Panc1 (cell line): ENCODE measurements at regions not wholly inside any gene's neighbourhood (a gene's known extent, or its start where the extent isn't known, plus 50 kb on each side); places are given as distances from the start of the nearest gene placed in this dataset.

Experiments used
- ATAC-seq: fragments of 200-7000 bp; cut with Tn5 transposase; 2 replicates; pipeline ENCODE4 v1.9.1; 2020; ENCODE audit warnings: mild to moderate bottlenecking, moderate library complexity
- BruUV-seq: library from RNA; stranded (reverse); fragments of 400-500 nt; replicated peaks from 2 replicates; lab custom pipeline; 2021; lab: Mats Ljungman, UMichigan
- CTCF ChIA-PET: fragments of 300-600 bp; sonication (Branson Sonifier 250); formaldehyde crosslinking; loops from one replicate; lab custom pipeline; 2022; ENCODE audit warnings: antibody characterized with exemption; lab: Charles Lee
- POLR2A ChIA-PET: fragments of 300-600 bp; sonication (Branson Sonifier 250); formaldehyde crosslinking; loops from one replicate; lab custom pipeline; 2022; ENCODE audit warnings: antibody characterized with exemption; lab: Charles Lee
- DNase-seq: peaks from one replicate; pipeline ENCODE4 v3.0.0-alpha.2; 2010; ENCODE audit warnings: low read depth, low spot score
- H3K27ac ChIP-seq: 2 replicates; pipeline ENCODE4 v1.5.1; 2011; ENCODE audit warnings: mild to moderate bottlenecking, low read length, inconsistent platforms
- H3K27me3 ChIP-seq: fragments of 200-500 bp; sonication (Bioruptor generic); 2 replicates; pipeline ENCODE4 v1.6.0; 2014; ENCODE audit warnings: low read length, inconsistent platforms; ENCODE audit not compliant: control insufficient read depth, insufficient read depth
- H3K36me3 ChIP-seq: fragments of 200-500 bp; sonication (Bioruptor generic); 2 replicates; pipeline ENCODE4 v1.5.1; 2014; ENCODE audit warnings: inconsistent platforms, mild to moderate bottlenecking, low read length, moderate library complexity; ENCODE audit not compliant: control insufficient read depth, insufficient read depth
- H3K4me1 ChIP-seq: 2 replicates; pipeline ENCODE4 v1.5.1; 2011; ENCODE audit warnings: inconsistent platforms, mild to moderate bottlenecking, low read length, moderate library complexity; ENCODE audit not compliant: control insufficient read depth, insufficient read depth
- H3K4me3 ChIP-seq, 2 experiments: 2 replicates each; pipeline ENCODE4 v1.5.1; 2011 to 2012; ENCODE audit warnings: low read depth in 2 of 2, low read length in 2 of 2, mild to moderate bottlenecking in 2 of 2, inconsistent platforms in 1 of 2, moderate library complexity in 1 of 2
- H3K9me3 ChIP-seq: fragments of 200-500 bp; sonication (Bioruptor generic); 2 replicates; pipeline ENCODE4 v1.5.1; 2014; ENCODE audit warnings: low read depth, mild to moderate bottlenecking, inconsistent platforms, low read length, moderate library complexity; ENCODE audit not compliant: control insufficient read depth, insufficient read depth
- CTCF ChIP-seq: fragments of 450-650 bp; IDR thresholded peaks from 2 replicates; pipeline ENCODE4 v1.5.1; 2017; ENCODE audit warnings: mild to moderate bottlenecking
- POLR2AphosphoS5 ChIP-seq: IDR thresholded peaks from 2 replicates; pipeline ENCODE4 v1.6.1; 2012; ENCODE audit warnings: mild to moderate bottlenecking, low read depth, low read length, moderate library complexity
- SIN3A ChIP-seq: IDR thresholded peaks from 2 replicates; pipeline ENCODE4 v1.6.1; 2012; ENCODE audit warnings: low read depth, mild to moderate bottlenecking, low read length, moderate library complexity, borderline replicate concordance; ENCODE audit not compliant: insufficient read depth
- TCF7L2 ChIP-seq: IDR thresholded peaks from 2 replicates; pipeline ENCODE4 v1.6.1; 2011; ENCODE audit warnings: mild to moderate bottlenecking, low read depth, low read length, inconsistent platforms
- in situ Hi-C: cut with HindIII; loops from 2 replicates; pipeline ENCODE4 v1.10.0; 2016; ENCODE audit warnings: low sequenced_read_pairs, low pct_unique_long_range_greater_than_20kb
- intact Hi-C: fragments of 100-400 bp; cut with micrococcal nuclease; formaldehyde crosslinking; loops from one replicate; pipeline ENCODE4 v1.10.0; 2022; ENCODE audit not compliant: unreplicated experiment
- TF ChIP-seq, protein P1 (sequence below), 2 experiments: IDR thresholded peaks; 2 replicates each; pipeline ENCODE4 v1.6.1; 2011 to 2012; ENCODE audit warnings: low read depth in 2 of 2, control low read depth in 1 of 2, low read length in 1 of 2, mild to moderate bottlenecking in 1 of 2, moderate library complexity in 1 of 2; ENCODE audit not compliant: insufficient read depth in 1 of 2

DNA sequence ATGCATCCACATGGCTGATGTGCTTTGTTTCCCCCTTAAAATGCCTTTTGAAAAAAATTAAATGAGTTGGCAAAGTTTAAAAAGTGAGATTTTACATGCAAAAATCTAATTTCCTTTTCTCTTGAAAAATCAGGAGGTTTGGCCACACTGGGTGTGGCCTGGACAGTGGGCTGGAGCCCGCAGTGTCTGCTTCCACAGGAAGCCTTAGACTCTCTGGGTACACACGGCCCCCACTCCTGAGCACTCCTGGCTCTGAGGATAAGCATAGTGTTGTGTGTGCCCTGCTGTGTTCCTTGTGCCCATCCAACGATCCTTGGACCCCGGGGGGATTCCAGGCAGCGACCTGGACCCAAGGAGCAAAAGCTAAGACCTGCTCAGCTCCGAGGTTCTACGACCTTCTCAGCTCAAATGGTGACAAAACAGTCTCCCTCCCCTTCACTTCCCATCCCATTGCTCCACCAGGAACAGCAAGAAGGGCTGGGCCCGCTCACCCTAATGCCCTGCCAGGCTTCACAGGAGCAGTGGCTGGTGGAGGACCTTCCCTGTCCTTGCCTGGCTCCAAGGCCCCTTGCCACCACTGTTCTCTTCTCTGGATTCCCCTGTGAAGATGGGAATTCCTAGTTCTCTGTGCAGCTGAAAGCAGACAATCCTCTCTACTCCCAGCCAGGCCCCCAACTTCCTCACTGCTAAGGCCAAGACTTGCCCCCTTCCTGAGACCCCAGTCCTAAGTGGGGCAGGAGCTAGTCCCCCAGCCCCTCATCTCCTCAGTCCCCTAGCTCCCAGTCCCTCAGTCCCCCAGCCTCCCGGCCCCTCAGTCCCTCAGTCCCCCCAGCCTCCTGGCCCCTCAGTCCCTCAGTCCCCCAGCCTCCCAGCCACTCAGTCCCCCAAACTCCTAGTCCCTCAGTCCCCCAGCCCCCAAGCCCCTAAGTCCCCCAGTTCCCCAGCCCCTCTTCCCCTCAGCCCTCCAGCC is 395.8 kb downstream of the PTPRU start:
- no TSS peak for BruUV-seq
- intact Hi-C loops (no loop called here), in situ Hi-C loops (no loop called here)
- no peak overlapping the region for H3K4me3 ChIP-seq
- no peaks in the 10 kb centered on the region for H3K4me1 ChIP-seq
- DNase-seq, result no peak
- no peaks in the 10 kb centered on the region for H3K36me3 ChIP-seq
- CTCF ChIA-PET, result interaction anchor here (0.6 kb wide), 1 partner anchor 488 kb away, joined by 4 read pairs; no protein-coding TSS in a partner anchor
- H3K27ac ChIP-seq, result no peak overlapping the region
- H3K27me3 ChIP-seq, result no peaks in the 10 kb centered on the region
- no peaks in the 10 kb centered on the region for H3K9me3 ChIP-seq
- ATAC-seq, result no peak
- TF ChIP-seq TCF7L2 (no peak), SIN3A (no peak), CTCF (no peak), POLR2AphosphoS5 (no peak)
- TF ChIP-seq, protein P1, sequence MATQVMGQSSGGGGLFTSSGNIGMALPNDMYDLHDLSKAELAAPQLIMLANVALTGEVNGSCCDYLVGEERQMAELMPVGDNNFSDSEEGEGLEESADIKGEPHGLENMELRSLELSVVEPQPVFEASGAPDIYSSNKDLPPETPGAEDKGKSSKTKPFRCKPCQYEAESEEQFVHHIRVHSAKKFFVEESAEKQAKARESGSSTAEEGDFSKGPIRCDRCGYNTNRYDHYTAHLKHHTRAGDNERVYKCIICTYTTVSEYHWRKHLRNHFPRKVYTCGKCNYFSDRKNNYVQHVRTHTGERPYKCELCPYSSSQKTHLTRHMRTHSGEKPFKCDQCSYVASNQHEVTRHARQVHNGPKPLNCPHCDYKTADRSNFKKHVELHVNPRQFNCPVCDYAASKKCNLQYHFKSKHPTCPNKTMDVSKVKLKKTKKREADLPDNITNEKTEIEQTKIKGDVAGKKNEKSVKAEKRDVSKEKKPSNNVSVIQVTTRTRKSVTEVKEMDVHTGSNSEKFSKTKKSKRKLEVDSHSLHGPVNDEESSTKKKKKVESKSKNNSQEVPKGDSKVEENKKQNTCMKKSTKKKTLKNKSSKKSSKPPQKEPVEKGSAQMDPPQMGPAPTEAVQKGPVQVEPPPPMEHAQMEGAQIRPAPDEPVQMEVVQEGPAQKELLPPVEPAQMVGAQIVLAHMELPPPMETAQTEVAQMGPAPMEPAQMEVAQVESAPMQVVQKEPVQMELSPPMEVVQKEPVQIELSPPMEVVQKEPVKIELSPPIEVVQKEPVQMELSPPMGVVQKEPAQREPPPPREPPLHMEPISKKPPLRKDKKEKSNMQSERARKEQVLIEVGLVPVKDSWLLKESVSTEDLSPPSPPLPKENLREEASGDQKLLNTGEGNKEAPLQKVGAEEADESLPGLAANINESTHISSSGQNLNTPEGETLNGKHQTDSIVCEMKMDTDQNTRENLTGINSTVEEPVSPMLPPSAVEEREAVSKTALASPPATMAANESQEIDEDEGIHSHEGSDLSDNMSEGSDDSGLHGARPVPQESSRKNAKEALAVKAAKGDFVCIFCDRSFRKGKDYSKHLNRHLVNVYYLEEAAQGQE (IDR thresholded peaks at IDR 0.05; ENCODE audit: insufficient read depth in 1 of 2, low read depth in 2 of 2, low read length in 1 of 2), result no peak
- POLR2A ChIA-PET, result no interaction called here

DNA sequence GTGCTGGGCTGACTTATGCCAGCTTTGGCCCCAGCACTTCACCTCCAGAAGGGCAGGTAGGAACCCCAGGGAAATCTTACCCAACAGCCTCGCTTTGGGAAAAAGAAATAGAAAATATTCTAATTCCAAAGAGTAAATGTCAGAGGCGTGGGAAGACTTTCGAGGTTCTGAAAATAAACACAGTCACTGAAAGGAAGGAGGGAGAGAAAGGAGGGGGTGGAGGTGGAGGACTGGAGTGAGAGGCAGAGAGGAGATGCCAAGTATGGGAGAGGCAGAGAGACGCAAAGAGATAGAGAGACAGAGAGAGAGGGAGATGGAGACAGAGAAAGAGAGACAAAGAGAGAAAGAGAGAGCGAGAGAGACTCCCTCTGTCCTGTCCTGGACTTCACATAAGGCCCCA is 395.0 kb downstream of the PTPRU start:
- BruUV-seq, result no TSS peak
- in situ Hi-C loops (no loop called here), intact Hi-C loops (no loop called here)
- no peak for ATAC-seq
- TF ChIP-seq CTCF, result no peak
- TF ChIP-seq, protein P1 (IDR thresholded peaks at IDR 0.05; ENCODE audit: insufficient read depth in 1 of 2, low read depth in 2 of 2, low read length in 1 of 2), result no peak
- H3K9me3 ChIP-seq, result no peaks in the 10 kb centered on the region
- no peak for DNase-seq
- ChIA-PET CTCF (no interaction called here), POLR2A (no interaction called here)
- no peak overlapping the region for H3K27ac ChIP-seq
- no peaks in the 10 kb centered on the region for H3K27me3 ChIP-seq
- H3K4me1 ChIP-seq, result no peaks in the 10 kb centered on the region
- H3K4me3 ChIP-seq, result no peak overlapping the region
- no peaks in the 10 kb centered on the region for H3K36me3 ChIP-seq
